DND-41 (cell line): ENCODE measurements at regions not wholly inside any gene's neighbourhood (a gene's known extent, or its start where the extent isn't known, plus 50 kb on each side); places are given as distances from the start of the nearest gene placed in this dataset.

Experiments used
- ATAC-seq: fragments of 200-7000 bp; cut with Tn5 transposase; 3 replicates; pipeline ENCODE4 v1.9.1; 2021; ENCODE audit warnings: low read depth; ENCODE audit not compliant: insufficient read depth
- DNase-seq: peaks from one replicate; pipeline ENCODE4 v3.0.0-alpha.2; 2020
- H2AFZ ChIP-seq: 2 replicates; pipeline ENCODE4 v1.6.0; 2012; ENCODE audit warnings: low read depth, low read length
- H3K27ac ChIP-seq: 2 replicates; pipeline ENCODE4 v1.5.1; 2012; ENCODE audit warnings: low read length, inconsistent platforms
- H3K27me3 ChIP-seq: fragments of 200-600 bp; sonication (generic); 2 replicates; pipeline ENCODE4 v1.6.0; 2012; ENCODE audit warnings: low read length, mild to moderate bottlenecking, inconsistent platforms; ENCODE audit not compliant: insufficient read depth, poor library complexity
- H3K36me3 ChIP-seq: 2 replicates; pipeline ENCODE4 v1.5.1; 2012; ENCODE audit warnings: low read length, inconsistent platforms; ENCODE audit not compliant: insufficient read depth
- H3K4me1 ChIP-seq: 2 replicates; pipeline ENCODE4 v1.5.1; 2012; ENCODE audit warnings: mild to moderate bottlenecking, low read length; ENCODE audit not compliant: insufficient read depth
- H3K4me2 ChIP-seq: 2 replicates; pipeline ENCODE4 v1.6.0; 2012; ENCODE audit warnings: mild to moderate bottlenecking, moderate library complexity, low read length, inconsistent platforms; ENCODE audit not compliant: insufficient read depth
- H3K4me3 ChIP-seq, 2 experiments: fragments of 200-600 bp in 1 of 2; shearing (Covaris generic) in 1 of 2; 2 replicates each; pipeline ENCODE4 v1.5.1; 2012 to 2016; ENCODE audit warnings: inconsistent platforms in 2 of 2, low read length in 2 of 2, mild to moderate bottlenecking in 2 of 2, low read depth in 1 of 2, moderate library complexity in 1 of 2
- H3K79me2 ChIP-seq: 2 replicates; pipeline ENCODE4 v1.6.0; 2012; ENCODE audit warnings: low read length, inconsistent platforms; ENCODE audit not compliant: insufficient read depth
- H3K9ac ChIP-seq: 2 replicates; pipeline ENCODE4 v1.6.0; 2012; ENCODE audit warnings: low read depth, mild to moderate bottlenecking, inconsistent platforms, low read length, moderate library complexity
- H3K9me3 ChIP-seq: 2 replicates; pipeline ENCODE4 v1.5.1; 2012; ENCODE audit warnings: low read length, moderate library complexity, mild to moderate bottlenecking, inconsistent platforms; ENCODE audit not compliant: insufficient read depth, severe bottlenecking
- H4K20me1 ChIP-seq: 2 replicates; pipeline ENCODE4 v1.6.0; 2012; ENCODE audit warnings: low read length; ENCODE audit not compliant: insufficient read depth
- EZH2 ChIP-seq: IDR thresholded peaks from 3 replicates; pipeline ENCODE4 v1.6.1; 2012; ENCODE audit warnings: borderline replicate concordance, low read depth, mild to moderate bottlenecking, moderate library complexity, low read length, inconsistent platforms; ENCODE audit not compliant: severe bottlenecking
- TF ChIP-seq, protein P1 (sequence below): IDR thresholded peaks from 2 replicates; pipeline ENCODE4 v1.5.1; 2012; ENCODE audit warnings: borderline replicate concordance, low read length, moderate library complexity, mild to moderate bottlenecking; ENCODE audit not compliant: poor library complexity, severe bottlenecking; ENCODE audit errors: extremely low read depth

DNA sequence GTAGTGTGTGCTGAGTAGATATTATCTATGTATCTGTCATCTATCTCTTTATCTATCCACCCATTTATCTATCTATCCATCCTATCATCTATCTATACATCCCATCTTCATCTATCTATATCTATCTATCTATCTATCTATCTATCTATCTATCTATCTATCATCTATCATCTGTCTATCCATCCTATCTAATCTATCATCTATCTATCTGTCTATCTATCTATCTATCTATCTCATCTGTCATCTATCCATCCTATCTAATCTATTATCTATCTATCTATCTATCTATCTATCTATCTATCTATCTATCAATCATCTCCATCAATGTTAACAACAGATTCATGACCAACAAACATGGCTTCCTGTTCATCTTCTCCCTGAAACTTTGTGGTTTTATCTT lies 90.5 kb upstream of the SLC24A3 start:
- no peaks in the 10 kb centered on the region for H3K36me3 ChIP-seq
- no peak overlapping the region for H2AFZ ChIP-seq
- no peak overlapping the region for H3K4me2 ChIP-seq
- no peaks in the 10 kb centered on the region for H4K20me1 ChIP-seq
- no peak overlapping the region for H3K27ac ChIP-seq
- H3K4me3 ChIP-seq = no peak overlapping the region
- TF ChIP-seq, protein P1, sequence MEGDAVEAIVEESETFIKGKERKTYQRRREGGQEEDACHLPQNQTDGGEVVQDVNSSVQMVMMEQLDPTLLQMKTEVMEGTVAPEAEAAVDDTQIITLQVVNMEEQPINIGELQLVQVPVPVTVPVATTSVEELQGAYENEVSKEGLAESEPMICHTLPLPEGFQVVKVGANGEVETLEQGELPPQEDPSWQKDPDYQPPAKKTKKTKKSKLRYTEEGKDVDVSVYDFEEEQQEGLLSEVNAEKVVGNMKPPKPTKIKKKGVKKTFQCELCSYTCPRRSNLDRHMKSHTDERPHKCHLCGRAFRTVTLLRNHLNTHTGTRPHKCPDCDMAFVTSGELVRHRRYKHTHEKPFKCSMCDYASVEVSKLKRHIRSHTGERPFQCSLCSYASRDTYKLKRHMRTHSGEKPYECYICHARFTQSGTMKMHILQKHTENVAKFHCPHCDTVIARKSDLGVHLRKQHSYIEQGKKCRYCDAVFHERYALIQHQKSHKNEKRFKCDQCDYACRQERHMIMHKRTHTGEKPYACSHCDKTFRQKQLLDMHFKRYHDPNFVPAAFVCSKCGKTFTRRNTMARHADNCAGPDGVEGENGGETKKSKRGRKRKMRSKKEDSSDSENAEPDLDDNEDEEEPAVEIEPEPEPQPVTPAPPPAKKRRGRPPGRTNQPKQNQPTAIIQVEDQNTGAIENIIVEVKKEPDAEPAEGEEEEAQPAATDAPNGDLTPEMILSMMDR = no peak
- no peak for TF ChIP-seq EZH2
- DNase-seq (no peak), ATAC-seq (no peak)
- H3K79me2 ChIP-seq = no peaks in the 10 kb centered on the region
- no peaks in the 10 kb centered on the region for H3K27me3 ChIP-seq
- H3K9ac ChIP-seq = no peak overlapping the region
- no peaks in the 10 kb centered on the region for H3K4me1 ChIP-seq
- H3K9me3 ChIP-seq = no peaks in the 10 kb centered on the region

DNA sequence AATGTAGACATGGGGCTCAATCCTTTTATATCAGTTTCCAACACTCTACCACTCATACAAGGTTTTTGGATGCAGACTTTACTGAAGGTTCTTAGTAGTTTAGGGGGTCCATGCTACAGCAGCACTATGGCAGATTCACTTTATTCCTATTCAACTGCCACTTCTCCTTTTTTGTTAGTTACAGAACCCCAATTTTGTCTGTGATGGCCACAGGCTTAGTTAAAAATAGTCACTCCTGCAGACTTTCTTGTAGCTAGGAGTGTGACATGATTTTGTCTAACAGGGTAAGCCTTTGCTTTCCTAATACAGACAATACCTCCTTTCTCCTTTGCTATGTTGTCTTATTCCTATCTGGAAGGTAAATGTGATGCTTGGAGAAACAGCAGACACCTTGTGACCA lies 90.0 kb upstream of the SLC24A3 start:
- Histone ChIP-seq H3K9ac (no peak overlapping the region), H3K4me1 (no peaks in the 10 kb centered on the region), H3K79me2 (no peaks in the 10 kb centered on the region), H3K9me3 (no peaks in the 10 kb centered on the region), H2AFZ (no peak overlapping the region), H3K36me3 (no peaks in the 10 kb centered on the region), H3K4me2 (no peak overlapping the region), H4K20me1 (no peaks in the 10 kb centered on the region), H3K27me3 (no peaks in the 10 kb centered on the region), H3K4me3 (no peak overlapping the region), H3K27ac (no peak overlapping the region)
- ATAC-seq (no peak), DNase-seq (no peak)
- TF ChIP-seq EZH2 = no peak
- TF ChIP-seq, protein P1 = no peak

DNA sequence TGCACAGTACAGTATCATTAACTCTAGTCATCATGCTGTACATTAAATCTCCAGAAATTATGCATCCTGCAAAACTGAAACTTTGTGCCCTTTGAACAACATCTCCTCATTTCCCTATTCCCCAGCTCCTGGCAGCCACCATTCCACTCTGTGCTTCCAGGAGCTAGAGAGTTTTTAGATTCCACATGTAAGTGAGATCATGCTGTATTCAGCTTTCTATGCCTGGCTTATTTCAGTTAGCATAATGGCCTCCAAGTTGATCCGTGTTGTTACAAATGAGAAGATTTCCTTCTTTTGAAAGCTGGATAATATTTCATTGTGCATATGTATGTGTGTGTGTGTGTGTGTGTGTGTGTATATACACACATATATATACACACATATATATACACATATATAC lies 86.9 kb upstream of the SLC24A3 start:
- no peak for ATAC-seq
- Histone ChIP-seq H3K36me3 (no peaks in the 10 kb centered on the region), H2AFZ (no peak overlapping the region), H3K27me3 (no peaks in the 10 kb centered on the region), H3K79me2 (no peaks in the 10 kb centered on the region), H4K20me1 (no peaks in the 10 kb centered on the region), H3K27ac (no peak overlapping the region), H3K4me1 (no peaks in the 10 kb centered on the region), H3K4me2 (no peak overlapping the region), H3K9ac (no peak overlapping the region), H3K4me3 (no peak overlapping the region), H3K9me3 (no peaks in the 10 kb centered on the region)
- no peak for DNase-seq
- no peak for TF ChIP-seq EZH2
- TF ChIP-seq, protein P1 = no peak

DNA sequence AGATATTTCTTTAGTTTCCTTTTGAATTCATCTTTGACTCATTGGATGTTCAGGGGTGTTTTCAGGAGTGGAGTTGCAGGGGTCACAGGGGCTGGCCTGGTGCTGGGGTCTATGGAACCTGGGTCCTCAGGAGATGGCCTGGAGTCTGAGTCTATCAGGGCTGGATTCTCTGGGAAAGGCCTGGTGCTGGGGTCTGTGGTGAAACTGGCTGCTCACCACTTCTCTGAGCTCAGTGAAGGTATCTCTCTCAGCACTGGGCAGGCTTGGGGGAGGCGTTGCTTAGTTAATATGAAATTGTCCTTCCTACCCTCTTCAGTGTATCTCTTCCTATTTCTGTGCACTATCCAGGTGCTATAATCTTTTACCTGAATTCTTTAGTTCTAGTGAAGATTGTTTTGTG lies 83.1 kb upstream of the SLC24A3 start:
- Histone ChIP-seq H3K4me1 (no peaks in the 10 kb centered on the region), H2AFZ (no peak overlapping the region), H3K9me3 (no peaks in the 10 kb centered on the region), H3K79me2 (no peaks in the 10 kb centered on the region), H3K36me3 (no peaks in the 10 kb centered on the region), H3K4me3 (no peak overlapping the region), H3K9ac (no peak overlapping the region), H3K4me2 (no peak overlapping the region), H4K20me1 (no peaks in the 10 kb centered on the region), H3K27me3 (no peaks in the 10 kb centered on the region), H3K27ac (no peak overlapping the region)
- ATAC-seq (no peak), DNase-seq (no peak)
- TF ChIP-seq, protein P1 = no peak
- no peak for TF ChIP-seq EZH2
